Hypothalamus (tissue), 51 donors: ENCODE measurements at regions not wholly inside any gene's neighbourhood (a gene's known extent, or its start where the extent isn't known, plus 50 kb on each side); places are given as distances from the start of the nearest gene placed in this dataset.
"Not testable (repeated sequence)": the region's sequence is repeated elsewhere in the genome, so short reads cannot be mapped to it uniquely, and the experiment has no call there.

Source experiments
- DNase-seq, 51 donors: peaks; one replicate each; lab custom pipeline; 2025; lab: John Stamatoyannopoulos, UW

DNA sequence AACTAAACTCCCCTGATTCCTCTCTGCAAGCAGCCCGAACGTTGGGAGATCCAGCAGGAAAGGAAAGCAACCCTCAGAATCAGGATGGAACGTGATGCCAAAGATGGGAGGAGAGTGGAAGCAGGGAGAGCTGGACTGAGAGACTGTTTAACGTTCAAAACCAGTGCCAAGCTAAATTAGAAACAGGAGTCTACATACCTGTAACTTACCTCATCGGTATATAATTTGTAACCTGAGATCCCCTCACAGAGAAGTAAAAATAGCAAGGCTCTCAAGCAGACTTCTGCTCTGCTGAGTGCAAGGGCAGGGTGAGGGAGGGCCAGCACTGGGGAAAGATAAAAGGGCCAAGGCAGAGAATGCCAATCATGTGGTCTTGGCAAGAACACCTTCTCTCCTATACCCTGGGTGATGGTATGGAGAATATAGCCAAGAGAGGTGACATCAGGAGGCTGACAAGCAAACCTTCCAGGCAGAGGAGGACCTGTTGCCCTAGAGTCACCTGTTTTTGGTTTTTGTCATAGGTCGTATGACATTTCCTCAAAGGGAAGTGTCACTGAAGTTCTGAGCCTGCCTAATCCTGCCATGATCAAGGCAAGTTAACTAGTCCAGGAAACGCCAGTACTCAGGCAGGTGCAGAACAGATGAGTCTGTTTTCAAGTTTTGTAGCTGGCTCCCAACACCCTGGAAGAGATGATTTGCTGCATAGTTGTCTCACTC, 472.0 kb downstream of the NFIB start:
- DNase-seq = no peak

DNA sequence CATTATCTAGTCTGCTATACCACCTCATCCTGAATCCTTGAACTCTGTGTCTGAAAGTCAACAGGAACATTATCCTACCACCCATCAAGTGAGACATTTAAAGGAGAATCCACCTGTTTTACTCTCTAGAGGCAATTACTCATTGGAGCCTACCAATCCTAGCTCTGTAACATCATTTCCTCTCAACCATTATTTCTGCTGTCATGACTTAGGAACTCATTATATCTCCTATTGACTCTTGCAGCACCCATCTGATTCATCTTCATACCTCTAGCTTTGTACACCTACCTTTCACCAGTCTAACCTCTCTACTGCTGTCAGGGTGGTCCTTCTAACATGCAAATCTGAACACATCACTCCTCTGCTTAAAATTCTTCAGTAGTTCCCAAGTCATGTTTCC, 481.5 kb downstream of the NFIB start:
- DNase-seq = no peak

DNA sequence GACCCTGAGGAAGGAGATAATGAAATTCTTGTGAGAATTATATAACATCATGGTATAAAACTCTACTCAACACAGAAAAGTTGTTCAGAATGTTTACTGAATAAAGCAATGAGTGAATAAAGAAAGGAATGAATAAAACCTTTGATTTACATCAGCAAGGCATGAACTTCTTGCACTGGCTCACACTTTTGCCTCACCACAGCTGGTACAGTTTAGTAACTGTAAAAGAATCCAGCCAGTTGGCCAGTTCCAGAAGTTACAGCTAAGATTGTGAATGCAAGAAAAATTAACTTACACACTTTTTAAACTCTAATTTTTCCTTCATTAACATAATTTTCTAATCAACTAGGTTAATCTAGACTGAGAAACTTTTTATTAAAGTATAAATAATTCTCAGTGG, 490.9 kb downstream of the NFIB start:
- DNase-seq = no peak

DNA sequence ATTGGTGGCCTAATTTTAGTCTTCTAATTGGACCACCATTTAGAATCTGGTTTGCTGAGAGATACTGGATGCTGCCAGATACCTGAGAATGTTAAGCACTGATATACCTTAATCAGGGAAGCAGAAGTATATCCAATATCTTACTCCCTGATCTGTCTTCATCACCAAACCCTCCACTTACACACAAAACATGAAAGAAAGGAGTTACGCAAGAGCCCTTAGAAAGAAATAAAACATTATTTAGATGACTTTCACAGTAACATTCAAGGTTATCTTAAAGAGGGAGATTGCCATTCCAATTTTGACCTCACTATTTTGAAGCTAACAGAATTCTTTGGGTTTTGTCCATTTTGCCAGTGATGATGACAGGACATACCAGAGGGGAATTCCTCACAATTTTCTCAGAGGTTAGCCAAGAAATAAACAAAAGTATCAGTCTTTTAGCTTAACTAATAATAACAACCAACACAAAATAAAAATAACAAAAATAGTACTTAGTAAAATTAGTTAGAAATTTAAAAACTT, 496.1 kb downstream of the NFIB start:
- no peak for DNase-seq

DNA sequence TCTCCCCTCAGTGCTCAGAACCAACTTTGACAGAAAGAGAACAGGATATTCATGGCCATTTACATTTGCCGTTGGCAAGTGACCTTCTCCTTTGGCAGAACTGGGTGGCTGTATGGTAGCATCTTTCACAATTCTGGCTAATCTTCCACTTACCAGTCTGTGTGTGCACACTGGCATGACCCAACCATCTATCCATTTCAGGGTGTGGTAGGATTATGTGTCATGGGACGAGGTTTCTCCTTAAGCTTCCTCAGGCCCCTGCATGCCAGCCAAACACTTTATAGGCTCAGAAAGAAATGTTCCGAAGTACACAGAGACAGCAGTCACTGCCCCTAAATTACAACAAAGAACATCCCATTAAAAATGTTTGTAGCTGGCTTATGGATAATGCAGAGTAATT, 497.1 kb downstream of the NFIB start:
- DNase-seq = no peak

DNA sequence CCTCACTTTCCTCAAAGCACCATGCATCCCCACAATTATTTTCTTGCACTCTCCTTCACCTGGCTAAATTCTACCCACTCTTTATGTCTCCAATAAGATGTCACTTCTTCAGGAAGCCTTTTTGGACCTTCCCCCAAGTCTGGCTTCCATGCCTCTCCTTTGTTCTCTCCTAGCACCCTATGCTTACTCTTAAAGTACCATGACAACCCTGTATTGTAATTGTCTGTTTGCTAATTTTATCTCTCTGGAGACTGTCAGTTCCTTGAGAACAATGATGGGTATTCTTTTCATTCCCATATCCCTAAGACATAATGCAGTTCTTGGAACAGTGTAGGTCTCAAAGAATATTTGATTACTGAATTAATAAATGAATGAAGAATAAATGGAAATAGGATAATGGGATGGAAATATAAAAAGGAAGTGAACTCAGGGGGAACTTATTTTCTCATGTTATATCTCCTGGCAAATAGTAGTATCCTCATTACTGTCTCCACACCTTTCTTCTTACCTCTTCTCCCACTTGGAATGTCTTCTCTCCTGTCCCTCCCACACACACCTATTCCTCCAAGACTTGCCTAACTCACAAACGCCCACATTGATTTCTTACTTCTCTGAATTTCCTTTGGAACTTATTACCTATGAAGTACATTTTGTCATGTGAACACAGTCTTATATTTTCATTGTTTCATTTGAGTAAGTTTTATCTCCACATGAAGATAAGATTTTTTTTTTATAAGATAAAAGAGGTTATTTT, 499.1 kb downstream of the NFIB start:
- DNase-seq = peak in 1 of 51 donors; percentile 7

DNA sequence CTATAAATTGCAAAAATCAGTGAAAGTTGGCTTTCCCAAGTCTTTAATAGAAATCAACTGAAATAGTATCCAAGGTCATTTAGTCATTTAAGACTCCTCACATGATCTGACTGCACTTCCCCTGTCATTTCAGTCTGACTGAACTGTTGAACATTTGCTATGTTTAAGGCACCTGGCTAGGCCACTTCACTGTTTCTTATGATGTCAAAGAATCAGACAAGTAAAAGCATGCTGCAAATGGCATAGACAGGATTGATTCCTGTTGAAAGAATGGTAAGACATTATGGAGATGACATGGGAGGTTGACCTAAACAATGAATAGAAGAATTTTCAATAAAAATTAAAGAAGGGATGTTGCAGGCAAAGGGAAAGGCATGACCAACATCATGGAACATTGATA, 502.1 kb downstream of the NFIB start:
- no peak for DNase-seq

DNA sequence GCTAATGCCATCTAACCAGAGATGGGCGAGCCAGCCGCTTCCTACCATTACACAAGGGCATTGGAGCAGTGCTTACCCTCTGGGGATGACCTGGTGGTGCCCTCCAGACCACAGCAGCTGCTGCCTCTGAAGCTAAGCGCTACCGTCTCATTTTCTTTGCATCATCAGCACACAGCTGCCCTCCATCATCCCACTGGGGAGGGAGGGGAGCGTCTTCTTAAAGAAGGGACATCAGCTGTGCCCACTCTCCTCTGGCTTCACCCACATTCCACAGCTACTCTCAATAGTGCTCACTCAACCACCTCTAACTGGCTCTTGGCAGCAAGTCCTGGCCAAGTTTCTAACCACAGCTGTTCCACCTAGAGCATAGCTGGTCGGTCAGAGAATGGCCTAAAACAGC, 503.4 kb downstream of the NFIB start:
- DNase-seq = no peak

DNA sequence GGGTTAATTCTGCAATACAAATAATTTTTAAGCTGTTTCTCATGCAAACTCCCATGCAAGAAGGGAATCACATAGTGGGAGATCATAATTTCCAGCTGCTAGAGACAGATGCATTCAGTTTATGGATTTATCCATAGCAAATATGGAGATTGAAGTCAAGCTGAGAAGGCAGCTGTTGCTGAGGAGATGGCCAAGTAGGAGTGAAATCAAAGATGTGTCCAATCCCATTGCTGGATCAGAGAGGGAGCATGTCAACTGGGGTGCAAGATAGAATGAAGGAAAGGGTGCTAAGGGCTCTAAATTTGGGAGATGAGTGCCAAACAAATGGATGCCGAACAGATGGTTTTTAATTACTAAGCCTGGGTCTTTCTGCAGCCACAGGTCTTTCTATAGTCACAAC, 504.5 kb downstream of the NFIB start:
- no peak for DNase-seq

DNA sequence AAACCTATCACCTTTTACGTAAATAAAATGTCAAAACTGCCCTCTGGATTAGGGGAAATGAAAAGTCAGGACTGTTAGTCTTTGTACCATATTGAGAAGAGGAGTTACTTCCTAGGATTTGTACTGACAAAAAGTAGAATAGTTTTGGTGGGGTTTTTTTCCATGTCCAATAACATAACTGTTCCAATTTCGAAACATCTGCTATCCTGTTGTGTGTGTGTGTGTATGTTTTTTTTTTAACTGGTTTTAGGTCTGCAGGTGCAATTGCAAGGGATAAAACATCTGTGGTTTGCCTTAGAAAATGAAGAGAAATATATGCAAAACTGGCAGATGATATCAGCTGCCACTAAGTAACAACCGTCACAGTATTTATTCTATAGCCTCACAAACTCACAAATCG, 506.8 kb downstream of the NFIB start:
- no peak for DNase-seq

DNA sequence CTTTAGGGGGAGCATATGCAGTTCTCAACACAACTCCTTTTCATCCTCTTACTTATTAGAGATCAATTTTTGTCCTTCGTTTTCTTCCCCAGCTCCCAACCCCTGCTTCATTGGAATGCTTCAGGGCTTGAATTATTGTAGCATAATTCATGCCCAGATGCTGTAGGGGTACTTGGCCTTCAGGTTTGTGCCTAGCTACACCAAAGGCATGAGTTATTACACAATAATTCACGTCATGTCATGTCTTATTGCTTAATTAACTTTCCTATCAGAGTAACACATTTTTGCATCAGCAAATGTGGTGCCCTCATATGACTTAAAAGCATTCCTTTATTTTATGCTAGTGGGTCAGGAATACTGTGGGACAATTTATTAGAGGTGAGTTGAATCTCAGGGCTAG, 507.2 kb downstream of the NFIB start:
- DNase-seq = no peak

DNA sequence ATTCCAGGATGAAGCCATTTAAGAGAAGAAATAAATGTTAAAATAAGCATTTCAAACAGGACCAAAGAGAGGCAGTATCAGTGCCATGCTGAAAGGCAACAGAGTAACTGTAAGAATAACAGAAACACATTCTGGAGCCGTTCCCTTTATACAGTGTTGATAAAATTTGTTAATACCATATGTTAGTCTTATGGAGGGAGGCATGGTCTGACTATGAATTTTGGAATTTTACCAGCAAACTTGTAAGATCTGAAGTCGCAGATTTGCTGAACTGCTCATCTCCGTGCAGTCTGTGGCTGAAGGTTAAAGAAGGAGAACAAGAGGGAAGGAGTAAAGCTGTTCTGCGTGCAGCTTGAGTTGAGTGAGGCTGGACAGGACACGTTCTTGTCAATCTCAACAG, 508.4 kb downstream of the NFIB start:
- DNase-seq = no peak

DNA sequence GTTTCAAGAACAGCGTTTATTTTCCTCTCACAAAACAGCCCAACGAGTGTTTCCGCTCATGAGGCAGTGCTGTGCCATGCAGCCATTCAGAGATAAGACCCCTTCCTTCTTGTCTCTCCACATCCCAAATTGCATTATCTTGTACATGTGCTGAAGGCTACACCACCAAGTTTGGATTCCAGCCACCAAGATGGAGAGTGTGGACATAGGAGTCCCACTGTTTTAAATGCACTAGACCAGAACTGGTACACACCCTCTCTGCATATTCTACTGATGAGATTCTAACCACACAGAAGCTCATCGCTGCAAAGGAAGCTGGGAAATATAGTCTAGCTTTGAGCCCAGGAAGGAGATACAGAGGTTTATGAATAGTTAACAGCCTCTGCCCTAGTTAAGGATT, 509.4 kb downstream of the NFIB start:
- DNase-seq = no peak

DNA sequence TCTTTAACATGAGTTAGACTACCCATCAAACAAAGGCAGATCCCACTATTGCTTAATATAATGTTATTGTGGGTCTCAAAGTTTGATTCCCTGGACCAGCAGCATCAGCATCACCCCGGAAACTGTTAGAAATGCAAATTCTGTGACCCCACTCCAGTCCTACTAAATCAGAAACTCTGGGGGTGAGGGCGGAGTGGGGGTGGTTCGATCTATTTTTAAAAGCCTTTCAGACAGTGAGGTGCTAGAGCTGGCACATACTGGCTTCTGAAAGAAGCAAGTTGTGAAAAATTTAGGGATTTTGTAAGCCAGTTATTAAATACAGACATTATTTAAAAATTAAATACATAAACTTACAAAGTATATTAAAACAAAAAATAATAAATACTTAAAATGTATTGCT, 513.2 kb downstream of the NFIB start:
- DNase-seq = no peak

DNA sequence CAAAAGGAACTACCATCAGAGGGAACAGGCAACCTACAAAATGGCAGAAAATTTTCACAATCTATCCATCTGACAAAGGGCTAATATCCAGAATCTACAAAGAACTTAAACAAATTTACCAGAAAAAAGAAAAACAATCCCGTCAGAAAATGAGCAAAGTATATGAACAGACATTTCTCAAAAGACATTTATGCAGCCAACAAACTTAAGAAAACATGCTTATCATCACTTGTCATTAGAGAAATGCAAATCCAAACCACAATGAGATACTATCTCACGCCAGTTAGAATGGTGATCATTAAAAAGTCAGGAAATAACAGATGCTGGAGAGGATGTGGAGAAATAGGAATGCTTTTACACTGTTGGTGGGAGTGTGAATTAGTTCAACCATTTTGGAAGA, 516.2 kb downstream of the NFIB start:
- DNase-seq = not testable (repeated sequence)

DNA sequence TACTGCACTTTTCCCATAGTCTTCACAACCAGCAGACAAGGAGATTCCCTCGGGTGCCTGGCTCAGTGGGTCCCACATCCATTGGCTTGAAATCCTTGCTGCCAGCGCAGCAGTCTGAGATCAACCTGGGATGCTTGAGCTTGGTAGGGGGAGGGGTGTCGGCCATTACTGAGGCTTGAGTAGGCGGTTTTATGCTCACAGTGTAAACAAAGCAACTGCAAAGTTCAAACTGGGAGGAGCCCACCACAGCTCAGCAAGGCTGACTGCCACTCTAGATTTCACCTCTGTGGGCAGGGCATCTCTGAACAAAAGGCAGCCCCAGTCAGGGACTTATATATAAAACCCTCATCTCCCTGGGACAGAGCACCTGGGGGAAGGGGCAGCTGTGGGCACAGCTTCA, 512.3 kb upstream of the MPDZ start:
- no peak for DNase-seq

DNA sequence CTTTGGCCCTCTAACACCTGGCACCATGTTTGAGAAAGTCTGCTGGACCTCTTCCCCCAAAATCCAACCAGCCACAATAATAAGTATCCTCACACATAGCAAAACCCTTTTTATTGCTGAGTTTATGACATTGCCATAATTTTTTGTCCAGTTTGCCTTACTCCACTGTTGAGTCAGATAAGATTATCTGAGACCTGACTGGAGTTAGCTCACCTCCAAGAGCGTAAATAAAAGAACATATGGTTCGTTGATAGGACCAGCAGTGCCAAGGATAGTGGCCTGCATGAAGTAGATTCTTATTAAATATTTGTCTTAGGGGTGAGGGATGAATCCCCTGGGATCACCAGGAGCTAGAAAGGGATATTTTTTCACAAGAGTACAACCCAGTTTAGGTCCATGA, 510.6 kb upstream of the MPDZ start:
- DNase-seq = no peak

DNA sequence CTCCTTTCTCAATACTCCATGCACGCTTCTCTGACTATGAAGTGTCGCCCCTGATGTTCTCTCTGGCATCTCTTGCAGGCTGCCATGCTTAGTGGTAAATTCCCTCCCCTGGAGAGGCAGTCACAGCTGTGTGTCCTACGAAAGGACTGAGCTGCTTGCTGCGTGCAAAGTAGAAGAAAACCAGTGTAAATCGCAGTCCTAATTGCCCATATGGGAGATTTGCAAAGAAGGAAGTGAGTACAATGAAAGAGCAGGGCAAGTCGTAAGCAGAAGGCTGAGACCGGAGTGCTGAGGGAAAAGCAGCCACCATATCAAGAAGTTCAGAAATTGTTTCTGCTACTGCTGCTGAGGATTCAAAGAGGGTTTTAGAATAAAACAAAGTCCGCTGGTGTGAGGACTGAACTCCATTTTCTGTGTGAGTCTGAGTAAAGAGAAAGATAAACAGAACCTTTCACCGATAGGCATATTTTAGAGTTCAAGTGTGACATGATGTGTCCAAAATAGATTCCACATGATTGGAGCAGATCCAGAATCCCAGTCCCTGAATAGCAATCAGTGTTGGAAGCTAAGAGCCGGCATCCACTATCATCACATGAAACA, 507.8 kb upstream of the MPDZ start:
- DNase-seq = peak in 2 of 51 donors; percentile 2 to 5

DNA sequence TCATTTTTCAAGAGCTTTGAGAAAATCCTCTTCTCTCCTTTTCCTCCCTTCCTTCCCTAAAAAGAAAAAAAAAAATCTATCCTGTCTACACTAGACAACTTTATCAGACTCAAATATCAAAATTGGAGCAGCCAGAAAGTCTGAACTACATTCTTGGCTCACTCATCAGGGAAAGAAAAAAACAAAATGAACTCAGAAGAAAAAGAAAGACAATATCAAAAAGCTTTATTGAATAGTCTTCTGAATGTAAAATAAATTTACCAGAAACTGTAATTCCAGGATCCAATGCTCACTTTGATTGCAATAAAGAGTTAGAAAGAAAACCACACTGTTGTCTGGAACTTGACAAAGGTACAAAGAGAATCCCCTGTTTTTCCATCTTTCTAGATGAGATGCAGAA, 507.2 kb upstream of the MPDZ start:
- no peak for DNase-seq

DNA sequence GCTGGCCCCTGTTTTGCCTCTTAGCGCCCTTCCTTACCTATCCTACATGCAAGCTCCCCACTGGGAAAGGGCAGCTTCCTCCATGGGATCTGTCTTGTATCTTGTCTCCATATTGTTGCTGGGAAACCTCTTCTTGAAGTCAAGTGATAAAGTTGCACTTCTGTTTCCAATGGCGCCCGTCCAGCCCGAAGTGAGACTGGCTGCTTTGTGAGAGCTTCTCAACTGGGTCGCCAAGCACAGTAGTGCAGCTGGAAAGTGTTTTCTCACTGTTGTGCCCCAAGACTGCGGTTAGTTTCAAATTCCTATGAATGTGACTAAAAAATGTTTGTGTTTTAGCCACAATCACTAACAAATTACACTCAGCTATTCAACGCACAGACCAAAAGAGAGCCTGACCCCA, 506.6 kb upstream of the MPDZ start:
- peak in 12 of 51 donors; percentile 0 to 13 (median 2) for DNase-seq

DNA sequence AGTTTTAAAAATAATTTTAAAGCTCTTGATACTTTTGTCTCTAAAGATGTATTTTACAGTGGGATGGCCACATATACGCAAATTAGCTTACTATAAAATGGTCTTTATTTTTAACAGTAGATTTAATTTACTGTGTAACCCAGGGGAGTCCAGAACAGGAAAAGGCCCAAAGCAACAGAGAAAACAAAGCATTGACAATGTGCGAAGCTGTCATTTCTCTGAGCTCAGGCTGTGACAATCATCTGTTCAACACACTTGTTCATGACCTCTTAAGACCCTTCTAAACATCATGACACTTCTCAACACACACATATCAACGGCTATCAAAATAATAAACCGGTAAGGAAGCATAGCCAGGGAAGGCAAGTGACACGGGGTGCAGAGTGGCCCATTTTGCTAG, 499.6 kb upstream of the MPDZ start:
- DNase-seq = no peak

DNA sequence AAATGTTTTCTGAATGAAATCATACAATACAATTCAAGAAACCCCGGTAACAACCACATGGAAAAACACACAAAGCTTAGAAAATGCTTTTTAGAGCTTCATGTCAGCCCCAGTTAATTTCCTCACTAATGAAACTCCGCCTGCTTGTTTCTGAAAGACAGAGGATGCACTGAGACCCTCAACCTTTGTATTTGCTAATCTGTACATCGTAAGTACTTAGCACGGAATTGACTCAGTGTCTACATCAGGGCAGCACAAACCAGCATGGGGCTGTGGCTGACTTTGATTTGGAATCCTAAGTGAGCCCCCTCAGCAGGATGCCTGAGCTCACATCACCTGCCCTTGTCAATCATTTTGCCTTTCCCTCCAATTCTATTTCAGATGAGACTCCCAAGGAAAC, 499.1 kb upstream of the MPDZ start:
- no peak for DNase-seq
